Natural killer cell (primary cell): ENCODE measurements at regions not wholly inside any gene's neighbourhood (a gene's known extent, or its start where the extent isn't known, plus 50 kb on each side); places are given as distances from the start of the nearest gene placed in this dataset.

Experiments used
- ATAC-seq, 3 donors: fragments of 150-1000 bp in 2 of 3; fragments of 200-7000 bp in 1 of 3; cut with Tn5 transposase; 1 replicate in 1 of 3; 2 replicates in 2 of 3; pipeline ENCODE4 v1.10.0; 2021; ENCODE audit warnings: mild to moderate bottlenecking in 2 of 3, moderate library complexity in 2 of 3
- DNase-seq, 2 donors: peaks; one replicate each; pipeline versions ENCODE4 v3.0.0 to v3.0.0-alpha.2; 2013 to 2021; ENCODE audit warnings: mixed read lengths in 1 of 2
- H3K27ac ChIP-seq: one replicate; pipeline ENCODE4 v1.5.1; 2013; ENCODE audit warnings: mild to moderate bottlenecking, low read length
- H3K27me3 ChIP-seq: one replicate; pipeline ENCODE4 v1.6.1; 2013; ENCODE audit warnings: low read length; ENCODE audit not compliant: control insufficient read depth, insufficient read depth
- H3K36me3 ChIP-seq: one replicate; pipeline ENCODE4 v1.6.1; 2013; ENCODE audit warnings: low read length; ENCODE audit not compliant: control insufficient read depth, insufficient read depth
- H3K4me1 ChIP-seq: one replicate; pipeline ENCODE4 v1.6.1; 2013; ENCODE audit warnings: low read length; ENCODE audit not compliant: control insufficient read depth, insufficient read depth
- H3K4me3 ChIP-seq: one replicate; pipeline ENCODE4 v1.5.1; 2013; ENCODE audit warnings: low read length
- H3K9me3 ChIP-seq: one replicate; pipeline ENCODE4 v1.6.1; 2013; ENCODE audit warnings: low read length; ENCODE audit not compliant: control insufficient read depth, insufficient read depth
- H3K27ac Mint-ChIP-seq, 2 donors: one replicate each; pipeline ENCODE4 v1.8.0; 2022; ENCODE audit warnings: mild to moderate bottlenecking in 2 of 2, mixed read lengths in 2 of 2, moderate library complexity in 1 of 2
- H3K27me3 Mint-ChIP-seq, 2 donors: one replicate each; pipeline ENCODE4 v1.8.0; 2022; ENCODE audit warnings: low read depth in 2 of 2, mixed read lengths in 2 of 2
- H3K36me3 Mint-ChIP-seq: one replicate; pipeline ENCODE4 v1.8.0; 2022; ENCODE audit warnings: mixed read lengths
- H3K4me1 Mint-ChIP-seq, 2 donors: one replicate each; pipeline ENCODE4 v1.8.0; 2022; ENCODE audit warnings: mixed read lengths in 2 of 2
- H3K4me3 Mint-ChIP-seq: one replicate; pipeline ENCODE4 v1.8.0; 2022; ENCODE audit warnings: mild to moderate bottlenecking, moderate library complexity, mixed read lengths
- H3K9me3 Mint-ChIP-seq, 2 donors: one replicate each; pipeline ENCODE4 v1.8.0; 2022; ENCODE audit warnings: mixed read lengths in 2 of 2
- WGBS: methylation state at CpG from one replicate; pipeline ENCODE4 v1.1.7; 2013; ENCODE audit warnings: missing lambda C conversion rate; ENCODE audit not compliant: insufficient coverage; 5-methylcytosine and 5-hydroxymethylcytosine counted together
- intact Hi-C: fragments of 100-400 bp; cut with micrococcal nuclease; formaldehyde crosslinking; loops from one replicate; pipeline ENCODE4 v1.14.2; 2022
- TF ChIP-seq, protein P1 (sequence below): fragments of 200-600 bp; IDR thresholded peaks from one replicate; pipeline ENCODE4 v1.8.0; 2022; ENCODE audit warnings: antibody characterized with exemption

DNA sequence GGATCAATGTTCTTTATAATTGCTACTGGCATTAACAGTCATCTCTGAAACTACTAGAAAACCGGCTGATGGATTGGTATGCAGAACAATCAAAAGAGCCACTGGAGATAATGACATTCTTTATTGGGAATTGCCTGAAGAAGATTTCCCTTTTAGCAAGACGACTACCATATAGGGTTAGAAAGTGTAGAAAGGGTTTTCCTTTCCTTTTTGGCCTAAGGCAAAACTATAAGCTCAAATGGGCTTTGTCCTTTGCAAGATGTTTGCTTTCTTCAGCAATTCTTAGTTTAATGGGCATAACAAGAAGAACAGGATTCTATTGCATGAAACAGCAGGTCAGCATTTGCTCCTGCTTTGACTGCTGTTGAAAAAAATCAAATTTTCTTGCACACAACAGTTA is 214.2 kb upstream of the PCDH10 start:
- no peaks in the 10 kb centered on the region for H3K4me1 Mint-ChIP-seq
- intact Hi-C loops: no loop called here
- H3K36me3 Mint-ChIP-seq: peaks cover 8% of the 10 kb centered on the region
- Histone ChIP-seq H3K27me3 (no peaks in the 10 kb centered on the region), H3K4me1 (no peaks in the 10 kb centered on the region), H3K9me3 (peaks cover 7% of the 10 kb centered on the region), H3K4me3 (no peak overlapping the region), H3K27ac (no peak overlapping the region), H3K36me3 (no peaks in the 10 kb centered on the region)
- no peaks in the 10 kb centered on the region for H3K27me3 Mint-ChIP-seq
- H3K27ac Mint-ChIP-seq: no peak overlapping the region
- H3K4me3 Mint-ChIP-seq: no peak overlapping the region
- WGBS: 70% methylated on average over 1 of the region's 2 CpGs
- ATAC-seq (no peak), DNase-seq (no peak)
- TF ChIP-seq, protein P1, sequence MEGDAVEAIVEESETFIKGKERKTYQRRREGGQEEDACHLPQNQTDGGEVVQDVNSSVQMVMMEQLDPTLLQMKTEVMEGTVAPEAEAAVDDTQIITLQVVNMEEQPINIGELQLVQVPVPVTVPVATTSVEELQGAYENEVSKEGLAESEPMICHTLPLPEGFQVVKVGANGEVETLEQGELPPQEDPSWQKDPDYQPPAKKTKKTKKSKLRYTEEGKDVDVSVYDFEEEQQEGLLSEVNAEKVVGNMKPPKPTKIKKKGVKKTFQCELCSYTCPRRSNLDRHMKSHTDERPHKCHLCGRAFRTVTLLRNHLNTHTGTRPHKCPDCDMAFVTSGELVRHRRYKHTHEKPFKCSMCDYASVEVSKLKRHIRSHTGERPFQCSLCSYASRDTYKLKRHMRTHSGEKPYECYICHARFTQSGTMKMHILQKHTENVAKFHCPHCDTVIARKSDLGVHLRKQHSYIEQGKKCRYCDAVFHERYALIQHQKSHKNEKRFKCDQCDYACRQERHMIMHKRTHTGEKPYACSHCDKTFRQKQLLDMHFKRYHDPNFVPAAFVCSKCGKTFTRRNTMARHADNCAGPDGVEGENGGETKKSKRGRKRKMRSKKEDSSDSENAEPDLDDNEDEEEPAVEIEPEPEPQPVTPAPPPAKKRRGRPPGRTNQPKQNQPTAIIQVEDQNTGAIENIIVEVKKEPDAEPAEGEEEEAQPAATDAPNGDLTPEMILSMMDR: no peak
- H3K9me3 Mint-ChIP-seq: peaks cover 9 to 20% of the 10 kb centered on the region in 2 donors

DNA sequence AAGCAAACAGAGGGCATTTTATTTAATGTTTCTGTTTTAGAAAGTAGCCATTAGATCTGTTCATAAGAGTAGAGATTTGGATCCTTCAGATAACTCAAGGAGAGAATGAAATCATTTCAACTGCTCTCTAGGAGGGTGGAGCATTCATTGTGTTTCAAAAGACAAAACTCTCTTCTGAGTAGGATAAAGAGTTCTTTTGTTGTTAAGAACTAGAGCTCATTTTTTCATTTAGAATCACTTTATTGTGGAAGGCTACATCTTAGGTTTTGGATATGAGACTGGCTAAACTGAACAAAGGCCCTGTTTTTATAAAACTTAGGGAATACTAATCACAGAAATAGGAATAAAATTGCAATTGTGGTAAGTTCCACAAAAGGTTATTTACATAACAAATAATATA is 193.9 kb upstream of the PCDH10 start:
- no peaks in the 10 kb centered on the region for H3K4me1 ChIP-seq
- H3K27ac Mint-ChIP-seq: no peak overlapping the region

DNA sequence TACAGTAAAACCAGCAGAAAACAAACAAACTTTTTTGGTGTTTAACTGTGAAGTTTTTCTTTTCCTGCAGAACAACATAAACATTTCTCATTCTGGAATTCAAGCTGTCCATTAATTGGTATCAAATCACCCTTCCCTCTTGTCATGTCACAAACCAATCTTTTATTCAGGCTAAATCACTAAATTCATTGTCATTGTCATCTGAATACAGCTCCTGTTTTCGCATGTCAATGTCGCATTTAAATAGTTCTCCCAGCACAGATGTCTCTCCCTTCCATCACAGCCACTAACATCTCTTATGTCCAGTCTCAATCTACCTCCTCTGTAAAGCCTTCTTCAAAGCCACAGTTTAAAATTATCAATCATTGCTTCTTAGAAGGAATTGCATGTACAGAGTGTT is 192.1 kb upstream of the PCDH10 start:
- no peak for ATAC-seq
- no peaks in the 10 kb centered on the region for H3K27me3 Mint-ChIP-seq
- H3K4me3 ChIP-seq: no peak overlapping the region
- H3K36me3 ChIP-seq: no peaks in the 10 kb centered on the region
- no peaks in the 10 kb centered on the region for H3K36me3 Mint-ChIP-seq
- intact Hi-C loops: no loop called here
- H3K4me1 ChIP-seq: no peaks in the 10 kb centered on the region
- TF ChIP-seq, protein P1: no peak
- H3K27ac ChIP-seq: no peak overlapping the region
- H3K9me3 Mint-ChIP-seq: peaks cover 5 to 19% of the 10 kb centered on the region in 2 donors
- no peaks in the 10 kb centered on the region for H3K27me3 ChIP-seq
- H3K9me3 ChIP-seq: peaks cover 20% of the 10 kb centered on the region
- no peak overlapping the region for H3K27ac Mint-ChIP-seq
- no peaks in the 10 kb centered on the region for H3K4me1 Mint-ChIP-seq
- DNase-seq: no peak
- no peak overlapping the region for H3K4me3 Mint-ChIP-seq
- 94% methylated on average over 2 of the region's 2 CpGs for WGBS

More for the DNA sequence above, 193.9 kb upstream of the PCDH10 start:
- Mint-ChIP-seq H3K36me3 (no peaks in the 10 kb centered on the region), H3K4me3 (no peak overlapping the region), H3K9me3 (peaks cover 7 to 22% of the 10 kb centered on the region in 2 donors), H3K27me3 (no peaks in the 10 kb centered on the region), H3K4me1 (no peaks in the 10 kb centered on the region)
- Histone ChIP-seq H3K9me3 (peaks cover 16% of the 10 kb centered on the region), H3K4me3 (no peak overlapping the region), H3K36me3 (no peaks in the 10 kb centered on the region), H3K27me3 (no peaks in the 10 kb centered on the region), H3K27ac (no peak overlapping the region)
- intact Hi-C loops: no loop called here
- ATAC-seq (no peak), DNase-seq (no peak)
- TF ChIP-seq, protein P1: no peak

DNA sequence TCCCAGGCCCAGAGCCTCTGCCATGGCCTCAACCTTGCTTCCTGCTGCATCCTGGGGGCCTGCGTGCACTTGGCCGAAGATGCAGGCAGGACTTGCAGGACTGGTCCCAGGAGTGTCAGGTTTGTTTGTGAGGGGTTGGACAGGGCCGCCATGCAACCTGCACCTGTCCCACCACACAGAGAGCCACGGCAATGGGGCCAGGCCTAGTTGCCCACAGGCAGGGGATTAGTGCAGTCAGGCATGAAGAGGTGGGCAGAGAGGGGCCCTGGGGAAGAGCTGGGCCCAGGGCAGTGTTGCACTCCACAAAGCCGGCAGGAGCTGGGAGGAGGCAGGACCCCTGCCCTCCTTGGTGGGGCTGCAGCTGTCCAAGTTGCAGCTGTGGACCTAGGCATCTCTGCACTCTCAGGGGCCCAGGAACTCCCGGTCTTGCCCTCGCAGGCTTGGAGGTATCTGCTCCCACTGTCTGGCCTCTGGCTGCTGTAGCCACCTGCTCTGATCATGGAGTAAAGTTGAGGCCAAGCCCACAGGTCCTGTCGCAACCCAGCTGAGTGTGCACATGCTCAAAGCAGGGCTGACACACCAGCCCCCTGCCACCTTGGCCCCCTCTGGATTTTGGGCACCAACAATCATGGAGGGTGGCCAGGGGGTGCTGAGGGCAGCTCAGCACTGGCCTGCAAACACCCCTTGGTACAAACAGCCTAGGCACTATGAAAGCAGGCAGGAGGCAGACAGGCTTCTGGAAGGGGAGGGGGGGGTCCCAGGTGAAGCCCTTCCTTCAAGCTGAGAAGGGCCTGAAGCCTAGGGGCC is 190.4 kb upstream of the PCDH10 start:
- Mint-ChIP-seq H3K27me3 (no peaks in the 10 kb centered on the region), H3K9me3 (peaks cover 5 to 19% of the 10 kb centered on the region in 2 donors), H3K36me3 (no peaks in the 10 kb centered on the region), H3K4me1 (no peaks in the 10 kb centered on the region), H3K4me3 (no peak overlapping the region), H3K27ac (no peak overlapping the region)
- intact Hi-C loops: no loop called here
- WGBS: 96% methylated on average over 8 of the region's 8 CpGs
- ATAC-seq (no peak), DNase-seq (no peak)
- no peaks in the 10 kb centered on the region for H3K27me3 ChIP-seq
- no peaks in the 10 kb centered on the region for H3K36me3 ChIP-seq
- H3K4me3 ChIP-seq: no peak overlapping the region
- TF ChIP-seq, protein P1: no peak
- H3K9me3 ChIP-seq: peaks cover 20% of the 10 kb centered on the region
- no peak overlapping the region for H3K27ac ChIP-seq
- H3K4me1 ChIP-seq: no peaks in the 10 kb centered on the region
